HG03064 (cell line): ENCODE measurements at regions not wholly inside any gene's neighbourhood (a gene's known extent, or its start where the extent isn't known, plus 50 kb on each side); places are given as distances from the start of the nearest gene placed in this dataset.

Experiments used
- ATAC-seq: cut with Tn5 transposase; IDR thresholded peaks from one replicate; pipeline ENCODE4 v1.9.1; 2021; ENCODE audit warnings: low read depth; ENCODE audit not compliant: unreplicated experiment

- ATAC-seq: no peak
Observed at GRCh38 chr3:44012160-44012899, 229.4 kb upstream of the TOPAZ1 start.

DNA sequence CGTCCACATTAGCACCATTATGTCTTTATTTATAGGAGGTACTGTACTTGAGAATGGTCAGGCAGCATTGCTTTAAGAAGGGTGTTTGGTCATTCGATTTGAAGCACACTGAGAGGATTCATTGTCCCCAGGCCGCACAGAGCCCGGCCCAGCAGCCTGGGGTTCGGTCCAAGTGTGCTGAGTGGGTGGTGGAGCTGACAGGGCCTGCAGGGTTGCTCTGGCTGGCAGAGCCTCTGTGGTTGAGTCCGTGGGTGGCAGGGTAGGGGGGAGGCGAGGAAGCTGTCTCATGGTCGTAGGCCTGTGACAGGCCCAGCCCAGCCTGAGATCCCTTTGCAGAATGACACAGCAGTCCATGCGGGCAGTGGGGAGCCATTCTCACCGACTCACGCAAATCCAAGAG lies 227.7 kb upstream of the TOPAZ1 start:
- ATAC-seq: no peak

GRCh38 chr3:44015170-44015569 lies 226.5 kb upstream of the TOPAZ1 start:
- no peak for ATAC-seq

- no peak for ATAC-seq
Observed at GRCh38 chr3:44016818-44017217, 224.9 kb upstream of the TOPAZ1 start.

DNA sequence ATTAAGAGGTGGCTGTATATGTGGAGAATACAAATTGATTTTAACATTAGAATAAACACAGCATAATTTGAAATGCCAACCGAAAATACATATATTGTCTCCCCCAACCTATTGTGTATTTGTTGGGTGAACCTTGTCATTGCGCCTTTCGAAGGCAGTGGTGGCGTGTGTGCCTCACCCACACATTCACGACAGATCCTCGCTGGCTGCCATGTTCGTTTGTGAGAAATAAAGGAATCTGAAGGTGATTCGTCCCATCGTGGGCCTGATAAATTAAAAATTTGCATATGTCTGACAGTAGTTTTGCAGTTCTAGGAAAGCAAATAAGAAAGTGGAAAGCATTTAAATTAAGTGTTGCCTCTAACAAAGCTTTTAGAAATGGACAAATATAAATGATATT lies 222.8 kb upstream of the TOPAZ1 start:
- no peak for ATAC-seq

DNA sequence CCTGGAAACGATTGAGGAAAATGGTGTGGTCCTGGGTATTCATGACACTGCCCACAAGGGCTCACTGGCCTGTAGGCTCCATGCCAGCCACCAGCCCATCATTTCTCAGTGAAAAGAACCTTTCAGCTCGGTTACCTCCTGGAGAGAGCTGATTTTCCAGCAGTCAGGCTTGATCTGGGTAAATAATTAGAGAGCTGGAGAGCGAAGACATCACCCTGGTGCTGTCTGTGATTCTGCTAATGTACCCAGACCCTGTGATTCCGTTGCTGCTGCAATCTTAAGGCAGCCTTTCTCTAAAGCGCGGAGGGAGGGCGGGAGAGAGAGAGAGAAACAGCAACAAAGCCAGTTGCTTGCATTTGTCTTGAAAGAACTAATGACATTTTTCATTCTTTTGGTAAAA lies 221.9 kb upstream of the TOPAZ1 start:
- ATAC-seq: no peak

DNA sequence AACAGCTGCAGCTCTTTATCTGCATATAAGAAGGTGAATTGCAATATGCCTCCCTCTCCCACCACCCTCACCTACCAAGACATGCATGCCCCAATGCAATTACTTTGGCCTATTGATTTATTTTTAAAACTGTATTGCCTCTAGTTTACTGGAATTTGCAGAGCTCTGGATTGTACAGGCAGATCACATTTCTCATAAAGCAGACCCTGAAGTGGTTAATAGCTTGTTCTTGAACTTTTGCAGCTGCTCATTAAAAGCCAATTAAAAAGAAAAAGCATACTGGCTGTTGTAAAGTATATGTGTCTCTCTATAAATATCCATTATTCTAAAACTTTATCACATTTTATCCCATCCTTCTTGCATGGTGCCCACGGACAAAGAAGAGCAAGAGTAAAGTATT lies 221.5 kb upstream of the TOPAZ1 start:
- ATAC-seq: no peak

DNA sequence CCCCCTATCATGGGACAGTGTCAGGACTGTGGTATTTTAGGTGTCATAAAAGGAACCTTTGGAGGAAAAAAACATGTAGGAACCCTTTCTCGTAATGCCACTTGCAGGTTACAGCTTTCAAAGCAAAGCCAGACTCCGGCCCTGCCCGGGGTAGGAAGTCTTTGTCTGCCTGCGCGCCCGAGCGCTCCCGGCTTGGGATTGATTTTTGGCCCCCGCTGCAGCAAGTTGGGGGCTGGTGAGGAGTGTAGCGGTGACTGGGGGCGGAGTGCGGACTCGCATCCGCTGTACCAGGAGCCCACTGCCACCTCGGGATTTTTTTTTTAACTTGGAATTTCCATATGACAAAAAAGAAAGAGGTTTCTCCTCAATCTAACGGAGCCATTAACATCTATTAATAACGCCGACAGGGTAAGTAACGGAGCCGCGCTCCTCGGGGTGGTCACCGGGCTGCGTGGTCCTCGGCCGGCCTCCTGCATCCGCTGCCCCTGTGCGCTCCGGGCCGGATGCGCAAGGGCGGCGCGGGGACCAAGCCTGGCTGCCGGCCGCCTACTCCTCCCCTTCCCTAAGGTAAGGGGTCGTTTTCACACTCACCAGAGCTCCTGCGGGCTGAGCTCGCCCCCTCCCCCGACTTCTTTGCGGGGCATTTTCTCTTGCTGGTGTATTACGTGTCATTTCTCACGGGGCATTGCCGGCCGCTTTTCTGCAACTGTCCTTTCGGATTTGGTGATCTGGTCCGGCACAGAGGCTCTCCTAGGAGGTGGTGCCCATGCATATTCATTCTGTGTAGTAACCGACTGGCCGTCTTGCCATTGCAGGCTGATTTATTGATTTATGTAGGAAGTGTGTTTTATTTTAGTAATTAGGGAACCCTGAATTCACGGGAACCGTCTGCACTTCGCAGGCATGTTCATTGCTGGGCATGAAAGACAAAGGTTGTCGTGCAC lies 219.8 kb upstream of the TOPAZ1 start:
- ATAC-seq: no peak

- no peak for ATAC-seq
Observed at GRCh38 chr3:44023961-44024593, 217.6 kb upstream of the TOPAZ1 start.

DNA sequence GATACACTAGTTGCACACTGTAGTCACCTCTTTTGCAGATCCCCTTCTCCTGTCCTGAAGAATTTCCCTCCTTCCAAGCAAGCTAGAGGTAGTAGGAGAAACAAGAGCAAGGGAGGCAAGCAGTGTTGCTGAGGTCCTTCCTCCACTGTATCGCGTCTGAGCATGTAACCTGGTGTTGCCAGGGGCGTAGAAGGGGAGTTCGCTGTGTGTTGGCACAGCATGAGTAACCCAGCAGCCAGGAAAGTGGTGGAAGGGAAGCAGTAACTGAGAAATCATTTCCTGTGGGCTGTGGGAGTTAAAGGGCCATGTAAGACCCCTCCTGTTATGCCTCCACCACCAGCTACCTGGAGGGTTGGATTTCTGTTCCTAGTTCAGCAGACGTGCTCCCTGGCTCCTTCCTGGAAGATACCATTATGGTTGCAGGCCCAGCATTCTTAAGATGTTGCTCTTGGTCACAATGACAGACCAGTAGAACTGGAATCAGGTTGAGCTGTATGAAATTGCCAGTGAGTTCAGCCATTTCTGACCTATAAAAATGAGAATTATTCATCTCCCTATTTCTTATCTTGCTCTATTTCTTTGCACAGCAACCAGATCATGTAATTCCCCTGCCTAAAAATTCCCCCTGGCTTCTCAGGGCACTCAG lies 215.3 kb upstream of the TOPAZ1 start:
- ATAC-seq: no peak

GRCh38 chr3:44029100-44029499 lies 212.6 kb upstream of the TOPAZ1 start:
- ATAC-seq: no peak

DNA sequence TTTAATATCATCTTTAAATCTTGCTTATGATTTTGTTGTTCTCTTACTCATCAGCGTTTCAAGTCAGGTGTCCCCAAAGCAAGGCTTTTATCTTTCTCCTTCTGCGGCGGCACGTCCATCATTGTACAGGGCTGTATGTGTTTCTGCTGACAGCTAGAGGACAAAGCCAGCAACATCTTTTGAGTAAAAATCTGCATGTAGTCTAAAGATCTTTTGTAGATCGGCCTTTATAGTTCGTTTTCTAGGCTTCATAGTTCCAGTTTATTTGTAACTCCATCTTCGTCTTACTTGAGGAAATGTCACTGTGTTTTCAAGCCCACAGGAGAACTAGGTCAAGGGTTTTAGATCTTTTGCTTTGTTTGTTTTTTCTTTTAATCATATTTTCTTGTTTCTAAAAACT lies 211.4 kb upstream of the TOPAZ1 start:
- no peak for ATAC-seq

GRCh38 chr3:44030687-44031305 lies 210.9 kb upstream of the TOPAZ1 start:
- ATAC-seq: no peak

- ATAC-seq: no peak
Observed at GRCh38 chr3:44031387-44032380, 210.0 kb upstream of the TOPAZ1 start.

DNA sequence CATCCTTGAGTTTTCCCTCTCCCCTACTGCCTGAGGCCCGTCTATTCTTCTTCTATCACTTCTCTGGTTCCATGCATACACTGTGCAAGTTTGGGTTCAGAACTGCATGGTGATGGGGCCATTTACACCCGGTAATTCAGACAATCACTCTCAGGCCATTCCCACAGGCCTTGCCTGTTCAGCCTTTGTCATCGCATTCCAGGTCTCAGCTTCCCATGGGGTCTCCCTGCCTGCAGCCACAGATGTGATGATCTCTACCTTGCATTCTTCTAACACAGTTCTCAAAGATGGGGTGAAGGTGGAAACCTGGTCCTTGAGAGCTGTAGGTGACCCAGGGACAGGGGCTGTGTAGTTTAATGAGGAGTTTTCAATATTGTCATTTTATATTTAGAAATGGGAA lies 209.2 kb upstream of the TOPAZ1 start:
- ATAC-seq: no peak

- no peak for ATAC-seq
Observed at GRCh38 chr3:44033123-44033522, 208.6 kb upstream of the TOPAZ1 start.

DNA sequence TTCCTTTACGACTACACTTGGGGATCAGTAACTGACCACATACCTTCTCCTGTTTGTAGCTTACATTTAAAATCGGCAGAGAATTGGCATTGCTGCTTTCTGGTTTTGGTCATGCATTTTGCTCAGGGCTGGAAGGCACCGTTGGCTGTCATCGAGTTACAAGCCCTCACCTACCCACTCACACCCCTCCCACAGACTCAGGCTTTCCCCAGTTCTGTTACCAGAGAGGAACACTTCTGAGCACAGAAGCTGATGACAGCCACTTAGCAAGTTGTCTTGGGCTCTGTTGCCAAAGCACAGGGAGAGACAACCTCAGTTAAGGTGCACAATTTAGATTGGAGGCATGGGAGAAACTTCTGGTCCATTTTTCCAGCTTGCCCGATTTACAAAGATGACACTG lies 204.8 kb upstream of the TOPAZ1 start:
- no peak for ATAC-seq

GRCh38 chr3:44039006-44039405 lies 202.7 kb upstream of the TOPAZ1 start:
- no peak for ATAC-seq

- ATAC-seq: no peak
Observed at GRCh38 chr3:44041726-44042125, 200.0 kb upstream of the TOPAZ1 start.
